WTC11 (cell line): ENCODE measurements at regions not wholly inside any gene's neighbourhood (a gene's known extent, or its start where the extent isn't known, plus 50 kb on each side); places are given as distances from the start of the nearest gene placed in this dataset.

Source experiments
- ATAC-seq: fragments of 200-7000 bp; cut with Tn5 transposase; 2 replicates; pipeline ENCODE4 v1.10.0; 2021; ENCODE audit warnings: mild to moderate bottlenecking, moderate library complexity
- CTCF ChIA-PET: fragments of 300-600 bp; sonication (Branson Sonifier 250); formaldehyde crosslinking; loops from one replicate; lab custom pipeline; 2021; ENCODE audit warnings: antibody characterized with exemption; lab: Charles Lee
- POLR2A ChIA-PET: fragments of 350-600 bp; sonication (Branson Sonifier 250); formaldehyde crosslinking; loops from one replicate; lab custom pipeline; 2021; ENCODE audit warnings: antibody characterized with exemption; lab: Charles Lee
- DNase-seq: peaks from one replicate; pipeline ENCODE4 v3.0.0; 2021; ENCODE audit warnings: low spot score
- H3K27ac Mint-ChIP-seq: 2 replicates; pipeline ENCODE4 v1.8.0; 2021; ENCODE audit warnings: mixed read lengths
- H3K27me3 Mint-ChIP-seq: 2 replicates; pipeline ENCODE4 v1.8.0; 2021; ENCODE audit warnings: low read depth, mild to moderate bottlenecking, moderate library complexity, mixed read lengths
- H3K36me3 Mint-ChIP-seq: 2 replicates; pipeline ENCODE4 v1.8.0; 2021; ENCODE audit warnings: mixed read lengths
- H3K4me1 Mint-ChIP-seq: 2 replicates; pipeline ENCODE4 v1.8.0; 2022; ENCODE audit warnings: mixed read lengths
- H3K4me3 Mint-ChIP-seq: 2 replicates; pipeline ENCODE4 v1.8.0; 2021; ENCODE audit warnings: mild to moderate bottlenecking, moderate library complexity, mixed read lengths
- H3K9me3 Mint-ChIP-seq: 2 replicates; pipeline ENCODE4 v1.8.0; 2021; ENCODE audit warnings: mixed read lengths
- CREM ChIP-seq: sonication (generic); formaldehyde crosslinking; IDR thresholded peaks from 2 replicates; pipeline ENCODE4 v1.8.1; 2022; ENCODE audit warnings: mild to moderate bottlenecking, missing genetic modification reagents, moderate library complexity
- EMX1 ChIP-seq: fragments of 250-450 bp; sonication (Bioruptor Pico); IDR thresholded peaks from 2 replicates; pipeline ENCODE4 v1.8.0; 2021; ENCODE audit warnings: mild to moderate bottlenecking
- ETV6 ChIP-seq: sonication (generic); formaldehyde crosslinking; IDR thresholded peaks from 2 replicates; pipeline ENCODE4 v1.8.1; 2022; ENCODE audit warnings: mild to moderate bottlenecking, missing genetic modification reagents
- GTF2I ChIP-seq: fragments of 250-450 bp; sonication (Bioruptor Pico); conservative IDR thresholded peaks from 2 replicates; pipeline ENCODE4 v1.4.0; 2021; ENCODE audit warnings: mild to moderate bottlenecking
- JUN ChIP-seq: sonication (generic); formaldehyde crosslinking; IDR thresholded peaks from 2 replicates; pipeline ENCODE4 v1.8.0; 2023; ENCODE audit warnings: mild to moderate bottlenecking, missing genetic modification reagents
- NFE2L1 ChIP-seq: sonication (generic); formaldehyde crosslinking; IDR thresholded peaks from 2 replicates; pipeline ENCODE4 v1.8.1; 2023; ENCODE audit warnings: missing genetic modification reagents
- NR1H2 ChIP-seq: sonication (generic); formaldehyde crosslinking; IDR thresholded peaks from 2 replicates; pipeline ENCODE4 v1.9.0; 2021; ENCODE audit warnings: mild to moderate bottlenecking, moderate library complexity, missing genetic modification reagents
- RELA ChIP-seq: sonication (generic); formaldehyde crosslinking; IDR thresholded peaks from 2 replicates; pipeline ENCODE4 v1.8.1; 2022; ENCODE audit warnings: missing genetic modification reagents, mild to moderate bottlenecking, borderline replicate concordance
- TEAD1 ChIP-seq: sonication (generic); formaldehyde crosslinking; IDR thresholded peaks from 2 replicates; pipeline ENCODE4 v1.8.0; 2022; ENCODE audit warnings: mild to moderate bottlenecking, missing genetic modification reagents
- ZNF219 ChIP-seq: sonication (generic); formaldehyde crosslinking; IDR thresholded peaks from 2 replicates; pipeline ENCODE4 v1.8.0; 2023; ENCODE audit warnings: missing genetic modification reagents, mild to moderate bottlenecking, borderline replicate concordance
- ZNF232 ChIP-seq: sonication (generic); formaldehyde crosslinking; IDR thresholded peaks from 2 replicates; pipeline ENCODE4 v1.8.0; 2022; ENCODE audit warnings: mild to moderate bottlenecking, missing genetic modification reagents
- ZNF512 ChIP-seq: sonication (generic); formaldehyde crosslinking; IDR thresholded peaks from 2 replicates; pipeline ENCODE4 v1.8.1; 2022; ENCODE audit warnings: missing genetic modification reagents, borderline replicate concordance
- ZNF671 ChIP-seq: fragments of 250-450 bp; sonication (Bioruptor Pico); IDR thresholded peaks from 2 replicates; pipeline ENCODE4 v1.8.0; 2021; ENCODE audit warnings: mild to moderate bottlenecking
- TF ChIP-seq, protein P1 (sequence below): sonication (generic); formaldehyde crosslinking; IDR thresholded peaks from 2 replicates; pipeline ENCODE4 v1.8.1; 2023; ENCODE audit warnings: mild to moderate bottlenecking, missing genetic modification reagents
- TF ChIP-seq, protein P2 (sequence below): sonication (generic); formaldehyde crosslinking; IDR thresholded peaks from 2 replicates; pipeline ENCODE4 v1.8.1; 2022; ENCODE audit warnings: low read depth, missing genetic modification reagents, borderline replicate concordance
- TF ChIP-seq, protein P3 (sequence below): sonication (generic); formaldehyde crosslinking; IDR thresholded peaks from 2 replicates; pipeline ENCODE4 v1.8.0; 2022; ENCODE audit warnings: mild to moderate bottlenecking, missing genetic modification reagents
- TF ChIP-seq, protein P4 (sequence below): sonication (generic); formaldehyde crosslinking; IDR thresholded peaks from 2 replicates; pipeline ENCODE4 v1.8.1; 2023; ENCODE audit warnings: mild to moderate bottlenecking, missing genetic modification reagents
- TF ChIP-seq, protein P5 (sequence below): sonication (generic); formaldehyde crosslinking; IDR thresholded peaks from 2 replicates; pipeline ENCODE4 v1.8.0; 2023; ENCODE audit warnings: missing genetic modification reagents, mild to moderate bottlenecking, borderline replicate concordance

- Mint-ChIP-seq H3K27ac (no peak overlapping the region), H3K4me3 (no peak overlapping the region), H3K4me1 (peaks cover 28% of the 10 kb centered on the region), H3K9me3 (peaks cover 32% of the 10 kb centered on the region), H3K36me3 (peaks cover 31% of the 10 kb centered on the region), H3K27me3 (no peaks in the 10 kb centered on the region)
- ChIA-PET CTCF (no interaction called here), POLR2A (interaction anchor here (0.6 kb wide), 1 partner anchor 1559 kb away, joined by 3 read pairs; no protein-coding TSS in a partner anchor)
- DNase-seq (no peak), ATAC-seq (no peak)
- TF ChIP-seq, protein P1, sequence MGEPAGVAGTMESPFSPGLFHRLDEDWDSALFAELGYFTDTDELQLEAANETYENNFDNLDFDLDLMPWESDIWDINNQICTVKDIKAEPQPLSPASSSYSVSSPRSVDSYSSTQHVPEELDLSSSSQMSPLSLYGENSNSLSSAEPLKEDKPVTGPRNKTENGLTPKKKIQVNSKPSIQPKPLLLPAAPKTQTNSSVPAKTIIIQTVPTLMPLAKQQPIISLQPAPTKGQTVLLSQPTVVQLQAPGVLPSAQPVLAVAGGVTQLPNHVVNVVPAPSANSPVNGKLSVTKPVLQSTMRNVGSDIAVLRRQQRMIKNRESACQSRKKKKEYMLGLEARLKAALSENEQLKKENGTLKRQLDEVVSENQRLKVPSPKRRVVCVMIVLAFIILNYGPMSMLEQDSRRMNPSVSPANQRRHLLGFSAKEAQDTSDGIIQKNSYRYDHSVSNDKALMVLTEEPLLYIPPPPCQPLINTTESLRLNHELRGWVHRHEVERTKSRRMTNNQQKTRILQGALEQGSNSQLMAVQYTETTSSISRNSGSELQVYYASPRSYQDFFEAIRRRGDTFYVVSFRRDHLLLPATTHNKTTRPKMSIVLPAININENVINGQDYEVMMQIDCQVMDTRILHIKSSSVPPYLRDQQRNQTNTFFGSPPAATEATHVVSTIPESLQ (CRISPR knock-in tag), result no peak
- TF ChIP-seq GTF2I (CRISPR knock-in tag), result peak; percentile 80; the same call in 1 of the 2 replicates
- TF ChIP-seq JUN, result no peak
- no peak for TF ChIP-seq ZNF671
- TF ChIP-seq NFE2L1 (CRISPR knock-in tag), result no peak
Observed at GRCh38 chr10:21162948-21163347, 265.8 kb upstream of the NEBL start.

- Mint-ChIP-seq H3K36me3 (peaks cover 31% of the 10 kb centered on the region), H3K9me3 (peaks cover 32% of the 10 kb centered on the region), H3K27ac (peak overlapping the region; percentile 78), H3K4me3 (no peak overlapping the region), H3K4me1 (peaks cover 21% of the 10 kb centered on the region), H3K27me3 (no peaks in the 10 kb centered on the region)
- ATAC-seq, result peak; percentile 88
- TF ChIP-seq RELA (CRISPR knock-in tag) (no peak), EMX1 (CRISPR knock-in tag) (no peak), ETV6 (CRISPR knock-in tag) (no peak), ZNF232 (CRISPR knock-in tag) (no peak), CREM (CRISPR knock-in tag) (no peak), NR1H2 (no peak), ZNF219 (no peak), TEAD1 (CRISPR knock-in tag) (peak; percentile 80; the same call in 1 of the 2 replicates), ZNF512 (no peak)
- TF ChIP-seq, protein P2, sequence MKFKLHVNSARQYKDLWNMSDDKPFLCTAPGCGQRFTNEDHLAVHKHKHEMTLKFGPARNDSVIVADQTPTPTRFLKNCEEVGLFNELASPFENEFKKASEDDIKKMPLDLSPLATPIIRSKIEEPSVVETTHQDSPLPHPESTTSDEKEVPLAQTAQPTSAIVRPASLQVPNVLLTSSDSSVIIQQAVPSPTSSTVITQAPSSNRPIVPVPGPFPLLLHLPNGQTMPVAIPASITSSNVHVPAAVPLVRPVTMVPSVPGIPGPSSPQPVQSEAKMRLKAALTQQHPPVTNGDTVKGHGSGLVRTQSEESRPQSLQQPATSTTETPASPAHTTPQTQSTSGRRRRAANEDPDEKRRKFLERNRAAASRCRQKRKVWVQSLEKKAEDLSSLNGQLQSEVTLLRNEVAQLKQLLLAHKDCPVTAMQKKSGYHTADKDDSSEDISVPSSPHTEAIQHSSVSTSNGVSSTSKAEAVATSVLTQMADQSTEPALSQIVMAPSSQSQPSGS (CRISPR knock-in tag), result no peak
- TF ChIP-seq, protein P3, sequence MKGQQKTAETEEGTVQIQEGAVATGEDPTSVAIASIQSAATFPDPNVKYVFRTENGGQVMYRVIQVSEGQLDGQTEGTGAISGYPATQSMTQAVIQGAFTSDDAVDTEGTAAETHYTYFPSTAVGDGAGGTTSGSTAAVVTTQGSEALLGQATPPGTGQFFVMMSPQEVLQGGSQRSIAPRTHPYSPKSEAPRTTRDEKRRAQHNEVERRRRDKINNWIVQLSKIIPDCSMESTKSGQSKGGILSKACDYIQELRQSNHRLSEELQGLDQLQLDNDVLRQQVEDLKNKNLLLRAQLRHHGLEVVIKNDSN (CRISPR knock-in tag), result no peak
- TF ChIP-seq, protein P4, sequence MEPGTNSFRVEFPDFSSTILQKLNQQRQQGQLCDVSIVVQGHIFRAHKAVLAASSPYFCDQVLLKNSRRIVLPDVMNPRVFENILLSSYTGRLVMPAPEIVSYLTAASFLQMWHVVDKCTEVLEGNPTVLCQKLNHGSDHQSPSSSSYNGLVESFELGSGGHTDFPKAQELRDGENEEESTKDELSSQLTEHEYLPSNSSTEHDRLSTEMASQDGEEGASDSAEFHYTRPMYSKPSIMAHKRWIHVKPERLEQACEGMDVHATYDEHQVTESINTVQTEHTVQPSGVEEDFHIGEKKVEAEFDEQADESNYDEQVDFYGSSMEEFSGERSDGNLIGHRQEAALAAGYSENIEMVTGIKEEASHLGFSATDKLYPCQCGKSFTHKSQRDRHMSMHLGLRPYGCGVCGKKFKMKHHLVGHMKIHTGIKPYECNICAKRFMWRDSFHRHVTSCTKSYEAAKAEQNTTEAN (CRISPR knock-in tag), result 0 out of 2 replicates have a peak, but pooled peaks have one; percentile 39
- TF ChIP-seq, protein P5, sequence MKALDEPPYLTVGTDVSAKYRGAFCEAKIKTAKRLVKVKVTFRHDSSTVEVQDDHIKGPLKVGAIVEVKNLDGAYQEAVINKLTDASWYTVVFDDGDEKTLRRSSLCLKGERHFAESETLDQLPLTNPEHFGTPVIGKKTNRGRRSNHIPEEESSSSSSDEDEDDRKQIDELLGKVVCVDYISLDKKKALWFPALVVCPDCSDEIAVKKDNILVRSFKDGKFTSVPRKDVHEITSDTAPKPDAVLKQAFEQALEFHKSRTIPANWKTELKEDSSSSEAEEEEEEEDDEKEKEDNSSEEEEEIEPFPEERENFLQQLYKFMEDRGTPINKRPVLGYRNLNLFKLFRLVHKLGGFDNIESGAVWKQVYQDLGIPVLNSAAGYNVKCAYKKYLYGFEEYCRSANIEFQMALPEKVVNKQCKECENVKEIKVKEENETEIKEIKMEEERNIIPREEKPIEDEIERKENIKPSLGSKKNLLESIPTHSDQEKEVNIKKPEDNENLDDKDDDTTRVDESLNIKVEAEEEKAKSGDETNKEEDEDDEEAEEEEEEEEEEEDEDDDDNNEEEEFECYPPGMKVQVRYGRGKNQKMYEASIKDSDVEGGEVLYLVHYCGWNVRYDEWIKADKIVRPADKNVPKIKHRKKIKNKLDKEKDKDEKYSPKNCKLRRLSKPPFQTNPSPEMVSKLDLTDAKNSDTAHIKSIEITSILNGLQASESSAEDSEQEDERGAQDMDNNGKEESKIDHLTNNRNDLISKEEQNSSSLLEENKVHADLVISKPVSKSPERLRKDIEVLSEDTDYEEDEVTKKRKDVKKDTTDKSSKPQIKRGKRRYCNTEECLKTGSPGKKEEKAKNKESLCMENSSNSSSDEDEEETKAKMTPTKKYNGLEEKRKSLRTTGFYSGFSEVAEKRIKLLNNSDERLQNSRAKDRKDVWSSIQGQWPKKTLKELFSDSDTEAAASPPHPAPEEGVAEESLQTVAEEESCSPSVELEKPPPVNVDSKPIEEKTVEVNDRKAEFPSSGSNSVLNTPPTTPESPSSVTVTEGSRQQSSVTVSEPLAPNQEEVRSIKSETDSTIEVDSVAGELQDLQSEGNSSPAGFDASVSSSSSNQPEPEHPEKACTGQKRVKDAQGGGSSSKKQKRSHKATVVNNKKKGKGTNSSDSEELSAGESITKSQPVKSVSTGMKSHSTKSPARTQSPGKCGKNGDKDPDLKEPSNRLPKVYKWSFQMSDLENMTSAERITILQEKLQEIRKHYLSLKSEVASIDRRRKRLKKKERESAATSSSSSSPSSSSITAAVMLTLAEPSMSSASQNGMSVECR, result no peak
- POLR2A ChIA-PET, result interaction anchor here (0.6 to 0.9 kb wide), 2 partner anchors 11 to 357 kb away, joined by 4 read pairs; no protein-coding TSS in a partner anchor
- DNase-seq, result no peak
- CTCF ChIA-PET, result no interaction called here
Observed at GRCh38 chr10:21161647-21162046, 264.5 kb upstream of the NEBL start.
